ENCODE measurements at regions not wholly inside any gene's neighbourhood (a gene's known extent, or its start where the extent isn't known, plus 50 kb on each side); places are given as distances from the start of the nearest gene placed in this dataset.

DNA sequence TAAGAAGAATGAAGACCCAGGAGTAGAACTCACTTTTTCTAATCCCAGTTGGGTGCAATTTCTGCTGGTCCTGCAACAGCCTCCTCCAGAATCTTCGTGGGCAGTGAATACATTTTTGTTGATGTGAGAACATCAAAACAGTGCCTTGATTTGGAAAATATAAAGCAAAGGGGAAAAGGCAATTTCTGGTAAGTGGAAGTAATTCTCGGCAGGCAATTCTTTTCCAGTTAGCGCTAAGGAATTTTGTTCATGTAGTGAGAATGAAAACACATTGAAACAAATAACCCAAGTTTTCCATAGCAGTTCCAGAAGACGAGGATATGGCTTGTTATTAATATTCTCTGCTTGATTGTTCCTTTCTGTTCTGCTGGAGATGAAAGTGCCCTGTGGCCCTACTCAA is 178.7 kb downstream of the SPATA31D1 start:
- H3K27ac ChIP-seq (ENCODE audit: low read depth in 1 of 2, low read length in 2 of 2) = no peak overlapping the region
- H2AFZ ChIP-seq (ENCODE audit: insufficient read depth, low read depth, low read length, poor library complexity, severe bottlenecking) = no peak overlapping the region
- no peaks in the 10 kb centered on the region for H3K4me1 ChIP-seq (ENCODE audit: control insufficient read depth in 1 of 2, insufficient read depth in 2 of 2, low read length in 2 of 2)
- no peaks in the 10 kb centered on the region for H3K36me3 ChIP-seq (replicated peaks in 1 of 2; ENCODE audit: control insufficient read depth in 1 of 2, insufficient read depth in 2 of 2, low read length in 2 of 2)
- no peaks in the 10 kb centered on the region for H3K79me2 ChIP-seq (ENCODE audit: insufficient read depth, low read length)
- WGBS (ENCODE audit: insufficient coverage) = no CpG with 5 or more reads among the region's 4 CpGs
- H4K20me1 ChIP-seq (ENCODE audit: insufficient read depth, low read length) = no peaks in the 10 kb centered on the region
- peaks cover 9% of the 10 kb centered on the region for H3K4me1 Mint-ChIP-seq
- H3K4me3 ChIP-seq (replicated peaks in 1 of 3; ENCODE audit: low read depth in 2 of 3, low read length in 3 of 3) = no peak overlapping the region
- H3K36me3 Mint-ChIP-seq = no peaks in the 10 kb centered on the region
- peaks cover 0 to 5% (median 2%) of the 10 kb centered on the region in 7 donors for H3K9me3 Mint-ChIP-seq
- H3K27me3 ChIP-seq (ENCODE audit: control insufficient read depth in 2 of 2, insufficient read depth in 2 of 2, low read length in 2 of 2) = no peaks in the 10 kb centered on the region
- no peak for DNase-seq
- peaks cover 0 to 1% (median 0%) of the 10 kb centered on the region in 3 donors for H3K27me3 Mint-ChIP-seq (ENCODE audit: low read depth in 3 of 3)
- no peaks in the 10 kb centered on the region for H3K9me3 ChIP-seq (replicated peaks in 1 of 2; ENCODE audit: control insufficient read depth in 1 of 2, insufficient read depth in 1 of 2, low read length in 2 of 2)
- no peak for TF ChIP-seq CTCF (IDR thresholded peaks at IDR 0.05)
- no peak overlapping the region for H3K4me3 Mint-ChIP-seq
- H3K27ac Mint-ChIP-seq = no peak overlapping the region
- intact Hi-C loops (cut with micrococcal nuclease) = no loop called here
- H3K9ac ChIP-seq (ENCODE audit: insufficient read depth, low read length, poor library complexity, severe bottlenecking) = no peak overlapping the region
- H3K4me2 ChIP-seq (replicated peaks; ENCODE audit: extremely low read depth, low read length, poor library complexity, severe bottlenecking) = no peak overlapping the region

GRCh38 chr9:82168585-82168984 is 180.0 kb downstream of the SPATA31D1 start:
- Histone ChIP-seq H3K36me3 (replicated peaks in 1 of 2; ENCODE audit: control insufficient read depth in 1 of 2, insufficient read depth in 2 of 2, low read length in 2 of 2) (no peaks in the 10 kb centered on the region), H2AFZ (ENCODE audit: insufficient read depth, low read depth, low read length, poor library complexity, severe bottlenecking) (no peak overlapping the region), H3K27ac (ENCODE audit: low read depth in 1 of 2, low read length in 2 of 2) (no peak overlapping the region), H3K9me3 (replicated peaks in 1 of 2; ENCODE audit: control insufficient read depth in 1 of 2, insufficient read depth in 1 of 2, low read length in 2 of 2) (no peaks in the 10 kb centered on the region), H3K4me2 (replicated peaks; ENCODE audit: extremely low read depth, low read length, poor library complexity, severe bottlenecking) (no peak overlapping the region), H3K4me1 (ENCODE audit: control insufficient read depth in 1 of 2, insufficient read depth in 2 of 2, low read length in 2 of 2) (no peaks in the 10 kb centered on the region), H4K20me1 (ENCODE audit: insufficient read depth, low read length) (no peaks in the 10 kb centered on the region), H3K27me3 (ENCODE audit: control insufficient read depth in 2 of 2, insufficient read depth in 2 of 2, low read length in 2 of 2) (no peaks in the 10 kb centered on the region), H3K4me3 (replicated peaks in 1 of 3; ENCODE audit: low read depth in 2 of 3, low read length in 3 of 3) (no peak overlapping the region), H3K79me2 (ENCODE audit: insufficient read depth, low read length) (no peaks in the 10 kb centered on the region), H3K9ac (ENCODE audit: insufficient read depth, low read length, poor library complexity, severe bottlenecking) (no peak overlapping the region)
- intact Hi-C loops (cut with micrococcal nuclease) = no loop called here
- Mint-ChIP-seq H3K27ac (no peak overlapping the region), H3K4me1 (peaks cover 9% of the 10 kb centered on the region), H3K27me3 (ENCODE audit: low read depth in 3 of 3) (peaks cover 0 to 1% (median 0%) of the 10 kb centered on the region in 3 donors), H3K4me3 (no peak overlapping the region), H3K9me3 (peaks cover 0 to 3% (median 0%) of the 10 kb centered on the region in 7 donors), H3K36me3 (no peaks in the 10 kb centered on the region)
- DNase-seq = no peak
- no peak for TF ChIP-seq CTCF (IDR thresholded peaks at IDR 0.05)
- WGBS (ENCODE audit: insufficient coverage) = 70% methylated on average over 2 of the region's 3 CpGs

All from CD14-positive monocyte (primary cell).